H4 (cell line): ENCODE measurements at regions not wholly inside any gene's neighbourhood (a gene's known extent, or its start where the extent isn't known, plus 50 kb on each side); places are given as distances from the start of the nearest gene placed in this dataset.
A peak's percentile ranks its signal among the peaks of the same experiment; 100 is the strongest.
"Not testable (repeated sequence)": the region's sequence is repeated elsewhere in the genome, so short reads cannot be mapped to it uniquely, and the experiment has no call there.

Source experiments
- DNase-seq: peaks from one replicate; pipeline ENCODE4 v3.0.0-alpha.2; 2015; ENCODE audit warnings: low spot score

DNA sequence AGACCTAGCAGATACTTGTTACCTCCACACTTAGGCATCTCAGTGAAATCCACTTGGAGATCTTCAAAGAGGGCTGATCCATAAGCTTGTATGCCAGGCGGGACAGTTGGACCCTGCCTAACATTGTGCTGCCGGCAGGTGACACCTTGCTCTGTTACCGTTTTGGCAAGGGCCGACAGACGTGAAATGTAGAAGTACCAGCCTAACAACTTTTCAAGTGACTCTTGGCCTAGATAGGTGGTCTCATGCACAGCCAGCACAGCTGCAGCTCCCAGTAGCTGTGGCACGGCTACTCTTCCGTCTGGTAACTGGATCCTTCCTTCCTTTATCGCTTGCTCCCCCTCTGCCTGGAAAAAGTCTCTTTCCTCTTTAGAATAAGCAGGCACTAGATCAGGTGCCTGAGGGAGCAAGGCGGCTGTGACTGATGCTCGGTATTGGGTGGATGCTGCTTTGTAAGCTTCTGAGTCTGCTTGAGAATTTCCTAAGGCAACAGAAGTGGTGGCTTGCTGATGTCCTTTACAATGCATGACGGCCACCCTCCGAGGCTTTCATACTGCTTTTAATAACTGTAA, 713.5 kb downstream of the AMY1C start:
- no peak for DNase-seq

GRCh38 chr1:104466068-104466467, 716.4 kb downstream of the AMY1C start:
- DNase-seq, result peak; percentile 4

DNA sequence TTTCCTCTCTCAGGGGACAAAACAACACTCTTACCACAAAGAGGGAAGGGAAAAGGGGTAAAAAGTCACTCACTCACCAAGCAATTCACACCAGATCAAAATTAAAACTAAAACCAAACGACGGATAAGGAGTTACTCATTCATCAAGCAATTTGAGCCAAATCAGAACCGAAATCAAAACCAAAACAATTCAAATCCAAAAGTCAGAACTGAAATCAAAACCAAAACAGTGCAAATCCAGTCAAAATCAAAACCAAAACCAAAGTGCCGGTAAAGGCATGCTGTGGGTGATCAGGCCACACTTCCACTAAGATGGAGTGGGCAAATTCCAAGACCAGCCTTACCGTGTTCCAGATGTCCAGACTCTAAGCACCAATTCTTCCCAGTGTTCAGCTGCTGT, 717.9 kb downstream of the AMY1C start:
- DNase-seq, result no peak

- DNase-seq, result no peak
These were observed 718.6 kb downstream of the AMY1C start for GRCh38 chr1:104468282-104468681.

GRCh38 chr1:104476126-104476525, 726.4 kb downstream of the AMY1C start:
- DNase-seq, result no peak

GRCh38 chr1:104488296-104489015, 738.8 kb downstream of the AMY1C start:
- DNase-seq, result no peak

DNA sequence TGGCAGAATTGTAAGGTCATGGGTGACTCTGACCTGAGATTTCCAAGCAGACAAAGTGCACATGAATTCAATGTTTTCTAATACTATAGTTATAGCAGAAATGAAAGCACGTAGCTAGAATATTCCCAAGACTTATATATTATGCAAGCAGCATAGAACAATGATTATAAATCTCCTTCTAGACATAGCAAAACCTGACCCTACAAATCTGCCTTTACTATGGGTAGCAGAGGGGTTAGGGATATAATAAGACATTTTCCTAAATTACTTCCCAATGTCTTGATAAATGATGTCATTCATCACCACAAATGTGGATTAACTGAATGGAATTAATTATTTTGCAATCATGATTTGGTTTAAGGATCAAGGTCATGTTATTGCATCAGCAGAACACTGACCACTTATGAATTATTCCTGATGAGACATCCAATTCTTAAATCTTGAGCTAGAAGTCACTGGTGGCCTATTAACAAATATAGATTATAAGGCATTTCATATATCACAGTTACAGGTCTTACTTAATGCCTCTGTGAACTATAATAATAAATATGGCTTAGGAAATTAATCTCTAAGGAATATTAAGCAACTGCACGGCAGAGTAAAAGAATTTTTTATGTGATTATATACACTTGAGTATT, 776.6 kb downstream of the AMY1C start:
- no peak for DNase-seq

- DNase-seq, result no peak
These were observed 782.3 kb downstream of the AMY1C start for GRCh38 chr1:104531990-104532389.

- DNase-seq, result no peak
These were observed 824.9 kb downstream of the AMY1C start for GRCh38 chr1:104574620-104575019.

GRCh38 chr1:104592926-104593325, 843.2 kb downstream of the AMY1C start:
- DNase-seq, result no peak

DNA sequence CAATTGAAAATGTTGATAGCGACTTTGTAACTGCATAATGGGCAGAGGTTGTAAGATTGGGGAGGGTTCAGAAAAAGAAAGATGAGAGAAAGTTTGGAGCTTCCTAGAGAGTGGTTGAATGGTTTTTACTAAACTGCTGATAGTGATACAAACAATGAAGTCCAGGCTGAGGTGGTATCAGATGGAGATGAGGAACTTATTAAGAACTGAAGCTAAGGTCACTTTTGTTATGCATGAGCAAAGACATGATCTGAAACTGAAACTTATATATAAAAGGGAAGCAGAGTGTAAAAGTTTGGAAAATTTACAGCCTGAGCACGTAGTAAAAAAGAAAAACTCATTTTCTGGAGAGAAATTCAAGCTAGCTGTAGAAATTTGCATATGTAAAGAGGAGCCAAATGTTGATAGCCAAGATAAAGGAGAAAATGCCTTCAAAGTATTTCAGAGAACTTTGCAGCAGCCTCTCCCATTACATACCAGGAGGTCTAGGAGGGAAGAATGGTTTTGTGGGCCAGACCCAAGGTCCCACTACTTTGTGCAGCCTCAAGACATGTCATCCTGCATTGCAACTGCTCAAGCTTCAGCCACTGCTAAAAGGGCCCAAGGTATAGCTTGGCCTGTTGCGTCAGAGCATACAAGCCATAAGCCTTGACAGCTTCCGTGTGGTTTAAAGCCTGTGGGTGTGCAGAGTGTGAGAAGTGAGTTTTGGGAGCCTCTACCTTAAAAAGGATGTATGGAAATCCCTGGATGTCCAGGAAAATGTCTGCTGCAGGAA, 843.9 kb downstream of the AMY1C start:
- DNase-seq, result no peak

GRCh38 chr1:104617474-104617873, 867.8 kb downstream of the AMY1C start:
- DNase-seq, result no peak

GRCh38 chr1:104621221-104621620, 871.5 kb downstream of the AMY1C start:
- DNase-seq, result no peak

DNA sequence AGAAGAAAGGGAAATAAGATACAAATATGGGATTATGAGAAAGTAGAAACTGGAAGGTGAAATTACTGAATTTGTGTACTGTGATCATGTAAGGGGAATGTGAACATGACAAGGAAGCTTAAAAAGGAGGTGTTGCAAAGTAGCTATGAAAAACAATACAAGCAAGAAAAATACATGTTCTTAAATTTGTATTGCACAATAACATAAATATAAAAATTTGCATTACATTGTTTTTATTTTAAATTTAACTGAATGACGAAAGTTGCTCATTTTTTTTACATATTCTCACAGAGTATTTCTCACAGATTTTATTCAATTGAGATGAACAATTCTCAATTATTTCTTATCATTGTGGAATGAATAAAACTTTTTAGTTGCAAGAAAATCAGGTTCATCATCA, 874.8 kb downstream of the AMY1C start:
- DNase-seq, result no peak

DNA sequence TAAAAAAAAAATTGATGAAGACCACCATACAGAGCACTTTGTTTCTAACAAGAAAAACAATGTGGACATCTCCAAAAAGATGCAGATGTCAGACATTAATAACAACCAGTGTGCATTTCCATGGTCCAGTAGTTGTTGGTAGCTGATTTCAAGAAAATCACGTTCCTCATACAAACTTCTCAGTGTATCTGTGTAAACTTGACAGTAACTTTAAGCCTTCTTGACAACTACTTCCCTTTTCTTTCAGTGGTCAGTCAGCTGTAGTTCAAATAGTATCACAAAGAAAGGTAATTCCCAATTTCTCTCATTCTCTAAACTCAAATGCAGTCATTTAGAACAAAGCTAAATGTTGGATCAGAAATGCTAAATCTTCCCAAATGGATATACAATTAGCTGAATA, 879.9 kb downstream of the AMY1C start:
- no peak for DNase-seq

DNA sequence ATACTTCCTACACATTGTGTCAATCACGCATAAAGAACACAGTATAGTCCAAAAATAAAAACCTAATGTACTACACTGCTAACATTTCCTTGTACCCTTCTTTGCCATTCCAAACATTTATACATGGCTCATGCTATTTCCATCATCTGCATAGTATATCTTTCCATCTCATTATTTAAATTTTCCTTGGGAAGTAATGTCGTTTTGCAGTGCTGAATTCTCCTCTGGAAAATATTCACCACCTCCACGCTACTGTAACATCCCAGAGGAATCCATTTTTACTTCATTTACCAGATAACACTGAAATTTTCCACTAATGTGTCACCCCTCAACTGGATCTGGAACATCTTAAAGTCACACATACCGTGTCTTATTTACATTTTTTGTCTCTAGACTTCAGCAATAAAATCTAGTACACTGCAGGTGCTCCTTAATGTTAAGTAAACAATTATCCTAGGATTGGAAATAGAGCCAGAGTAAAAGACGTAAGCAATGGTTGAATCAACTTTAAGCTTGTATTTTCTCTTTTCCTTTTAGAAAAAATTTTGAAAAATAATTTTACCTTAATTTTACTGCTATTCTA, 881.0 kb downstream of the AMY1C start:
- DNase-seq, result no peak

DNA sequence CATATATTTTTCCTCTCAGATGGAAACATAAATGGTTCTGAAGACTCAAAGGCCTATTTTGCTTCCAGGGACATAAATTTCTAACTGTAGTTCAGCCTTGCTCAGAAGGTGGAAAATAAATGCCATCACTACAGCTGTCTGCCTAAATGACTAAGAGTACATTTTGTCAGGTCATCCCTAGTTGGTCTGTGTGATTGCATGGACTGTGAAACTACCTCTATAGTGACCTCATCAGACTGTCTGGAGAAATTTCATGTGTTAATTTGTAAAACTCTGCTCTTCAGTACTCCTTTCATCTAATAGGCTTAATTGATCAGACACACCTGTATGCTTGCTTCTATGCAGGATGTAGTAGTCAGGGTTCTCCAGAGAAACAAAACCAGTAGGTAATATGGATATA, 886.9 kb downstream of the AMY1C start:
- DNase-seq, result peak; percentile 42

- no peak for DNase-seq
These were observed 896.5 kb downstream of the AMY1C start for GRCh38 chr1:104646233-104646632.

GRCh38 chr1:104648269-104648691, 898.6 kb downstream of the AMY1C start:
- peak; percentile 31 for DNase-seq

- DNase-seq, result not testable (repeated sequence)
These were observed 914.7 kb downstream of the AMY1C start for GRCh38 chr1:104664374-104664773.

DNA sequence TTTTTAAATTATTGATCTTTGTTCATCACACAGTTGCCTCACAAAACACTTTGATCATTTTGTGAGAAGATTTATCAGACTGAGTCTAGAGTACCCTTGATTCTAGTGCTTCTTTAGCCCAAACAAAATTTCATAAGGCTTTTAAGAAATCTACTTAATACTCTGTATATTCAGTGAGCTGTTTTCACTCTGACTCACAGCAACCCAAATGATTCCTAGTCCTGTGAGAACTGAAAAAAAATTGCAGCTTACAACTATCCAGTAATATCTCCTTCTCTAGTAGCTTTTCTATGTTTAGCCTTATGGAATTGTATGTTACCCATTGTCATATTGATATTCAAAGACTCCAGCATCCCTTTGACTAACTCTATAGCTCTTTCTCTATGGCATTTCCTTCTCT, 915.6 kb downstream of the AMY1C start:
- DNase-seq, result no peak

DNA sequence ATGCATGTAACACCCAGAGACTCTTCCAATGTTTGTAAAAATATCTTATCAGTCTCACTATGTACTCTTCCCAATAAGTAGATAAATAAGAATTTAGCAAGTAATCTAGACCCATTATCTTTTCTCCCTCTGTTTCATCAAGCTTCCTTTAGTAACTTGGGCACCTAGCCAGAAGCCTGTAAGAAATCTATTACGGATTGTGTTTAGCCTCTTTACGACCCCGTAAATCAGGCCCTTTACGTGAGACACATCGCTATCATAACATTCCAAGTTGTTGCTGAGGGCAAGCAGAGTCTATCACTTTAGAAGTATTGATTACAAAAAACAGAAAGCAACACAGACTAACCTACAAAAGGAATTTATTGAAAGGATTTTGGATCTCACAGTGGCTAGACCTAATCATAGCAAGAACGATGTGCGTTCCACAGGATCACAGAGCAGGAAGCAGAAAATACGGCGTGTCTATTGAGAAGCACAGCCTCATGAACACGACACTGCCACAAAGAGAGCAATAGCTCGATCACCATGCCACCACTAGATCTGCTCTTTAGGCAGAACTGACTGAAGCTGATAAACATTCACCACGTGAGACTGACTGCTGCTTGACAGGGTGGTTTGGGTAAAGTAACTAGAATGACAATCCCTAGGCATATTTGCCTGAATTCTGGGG, 922.1 kb downstream of the AMY1C start:
- no peak for DNase-seq
